HCT116 (cell line): ENCODE measurements at regions not wholly inside any gene's neighbourhood (a gene's known extent, or its start where the extent isn't known, plus 50 kb on each side); places are given as distances from the start of the nearest gene placed in this dataset.

ENCODE experiments used
- ATAC-seq: fragments of 200-7000 bp; cut with Tn5 transposase; 2 replicates; pipeline ENCODE4 v1.9.1; 2020; ENCODE audit warnings: mild to moderate bottlenecking, moderate library complexity
- BruUV-seq: library from RNA; stranded (reverse); fragments of 400-500 nt; replicated peaks from 2 replicates; lab custom pipeline; 2021; lab: Mats Ljungman, UMichigan
- CTCF ChIA-PET: fragments of 300-600 bp; sonication (Branson Sonifier 250); formaldehyde crosslinking; loops from one replicate; lab custom pipeline; 2021; ENCODE audit warnings: antibody characterized with exemption; lab: Charles Lee
- POLR2A ChIA-PET: fragments of 300-600, 350-600 bp; sonication (Branson Sonifier 250); formaldehyde crosslinking; loops from one replicate; lab custom pipeline; 2021; ENCODE audit warnings: antibody characterized with exemption; lab: Charles Lee
- RAD21 ChIA-PET, 2 experiments: fragments of 300-600 bp; sonication (Branson Sonifier 250); formaldehyde crosslinking; loops; one replicate each; lab custom pipeline; 2023; ENCODE audit warnings: low total read pairs in 2 of 2; ENCODE audit not compliant: uncharacterized antibody in 2 of 2, unreplicated experiment in 2 of 2, low non-redundant PET in 1 of 2; lab: Charles Lee
- DNase-seq: peaks from one replicate; pipeline ENCODE4 v3.0.0-alpha.2; 2010; ENCODE audit warnings: low read depth, low spot score
- H2AFZ ChIP-seq: fragments of 200-600 bp; shearing (Covaris generic), sonication (generic); 2 replicates; pipeline ENCODE4 v1.6.1; 2017; ENCODE audit warnings: low read depth, mixed run types, mixed read lengths, antibody characterized with exemption, low read length; ENCODE audit not compliant: poor library complexity, severe bottlenecking
- H3K27ac ChIP-seq: 2 replicates; pipeline ENCODE4 v1.5.1; 2012; ENCODE audit warnings: low read depth, low read length
- H3K27me3 ChIP-seq: fragments of 200-600 bp; sonication (generic); 2 replicates; pipeline ENCODE4 v1.6.1; 2016; ENCODE audit warnings: mixed run types, low read length, mixed read lengths; ENCODE audit not compliant: insufficient read depth
- H3K36me3 ChIP-seq, 2 experiments: fragments of 200-500 bp in 1 of 2; fragments of 200-600 bp in 1 of 2; sonication (Bioruptor generic) in 1 of 2; sonication (generic) in 1 of 2; 2 replicates each; pipeline versions ENCODE4 v1.5.1 to v1.6.1; 2014 to 2016; ENCODE audit warnings: low read length in 2 of 2, inconsistent platforms in 1 of 2, mixed read lengths in 1 of 2, mixed run types in 1 of 2; ENCODE audit not compliant: insufficient read depth in 2 of 2, control insufficient read depth in 1 of 2
- H3K4me1 ChIP-seq, 2 experiments: fragments of 200-600 bp in 1 of 2; sonication (generic) in 1 of 2; 2 replicates each; pipeline versions ENCODE4 v1.5.1 to v1.6.1; 2012 to 2017; ENCODE audit warnings: low read length in 2 of 2, inconsistent platforms in 1 of 2, mild to moderate bottlenecking in 1 of 2, mixed read lengths in 1 of 2, mixed run types in 1 of 2, moderate library complexity in 1 of 2; ENCODE audit not compliant: insufficient read depth in 2 of 2, control insufficient read depth in 1 of 2
- H3K4me2 ChIP-seq: fragments of 200-600 bp; sonication (generic); 2 replicates; pipeline ENCODE4 v1.6.1; 2017; ENCODE audit warnings: mixed run types, low read length, mixed read lengths
- H3K4me3 ChIP-seq, 2 experiments: fragments of 200-600 bp in 1 of 2; sonication (generic) in 1 of 2; replicated peaks in 1 of 2; 2 replicates each; pipeline ENCODE4 v1.5.1; 2011 to 2016; ENCODE audit warnings: low read length in 2 of 2, control low read depth in 1 of 2, low read depth in 1 of 2, mild to moderate bottlenecking in 1 of 2, mixed read lengths in 1 of 2, mixed run types in 1 of 2
- H3K79me2 ChIP-seq: fragments of 200-600 bp; sonication (generic); 2 replicates; pipeline ENCODE4 v1.6.1; 2017; ENCODE audit warnings: mild to moderate bottlenecking, mixed run types, low read length, moderate library complexity, mixed read lengths; ENCODE audit not compliant: insufficient read depth
- H3K9ac ChIP-seq: fragments of 200-600 bp; sonication (generic); 2 replicates; pipeline ENCODE4 v1.6.1; 2016; ENCODE audit warnings: low read length, mixed read lengths
- H3K9me2 ChIP-seq: fragments of 200-600 bp; sonication (generic), shearing (Covaris generic); 2 replicates; pipeline ENCODE4 v1.6.1; 2017; ENCODE audit warnings: mixed run types, mild to moderate bottlenecking, moderate library complexity; ENCODE audit not compliant: insufficient read depth
- H3K9me3 ChIP-seq, 2 experiments: fragments of 200-500 bp in 1 of 2; fragments of 200-600 bp in 1 of 2; sonication (Bioruptor generic) in 1 of 2; sonication (generic) in 1 of 2; 2 replicates each; pipeline ENCODE4 v1.6.1; 2014 to 2017; ENCODE audit warnings: low read length in 2 of 2, mixed read lengths in 2 of 2, inconsistent platforms in 1 of 2, low read depth in 1 of 2, mild to moderate bottlenecking in 1 of 2, mixed run types in 1 of 2, moderate library complexity in 1 of 2; ENCODE audit not compliant: control insufficient read depth in 1 of 2, insufficient read depth in 1 of 2
- H4K20me1 ChIP-seq: fragments of 200-600 bp; sonication (generic), shearing (Covaris generic); 2 replicates; pipeline ENCODE4 v1.6.1; 2017; ENCODE audit warnings: mixed run types, mild to moderate bottlenecking, moderate library complexity; ENCODE audit not compliant: insufficient read depth
- CBX3 ChIP-seq: IDR thresholded peaks from 2 replicates; pipeline ENCODE4 v1.6.1; 2012; ENCODE audit warnings: low read depth
- CEBPB ChIP-seq: IDR thresholded peaks from 2 replicates; pipeline ENCODE4 v1.6.1; 2012; ENCODE audit warnings: low read depth
- ELF1 ChIP-seq: IDR thresholded peaks from 2 replicates; pipeline ENCODE4 v1.6.1; 2012; ENCODE audit warnings: low read depth, borderline replicate concordance
- EZH2 ChIP-seq: fragments of 200-600 bp; sonication (generic); IDR thresholded peaks from 2 replicates; pipeline ENCODE4 v1.6.1; 2017; ENCODE audit warnings: antibody characterized with exemption, mixed run types
- EZH2phosphoT487 ChIP-seq: fragments of 200-600 bp; IDR thresholded peaks from 2 replicates; pipeline ENCODE4 v1.6.1; 2018; ENCODE audit warnings: antibody characterized with exemption, borderline replicate concordance
- FOSL1 ChIP-seq: IDR thresholded peaks from 2 replicates; pipeline ENCODE4 v1.6.1; 2012; ENCODE audit warnings: low read depth
- JUND ChIP-seq: IDR thresholded peaks from 2 replicates; pipeline ENCODE4 v1.6.1; 2012
- SIN3A ChIP-seq: IDR thresholded peaks from 2 replicates; pipeline ENCODE4 v1.6.1; 2012; ENCODE audit warnings: low read depth
- SP1 ChIP-seq: IDR thresholded peaks from 2 replicates; pipeline ENCODE4 v1.6.1; 2012; ENCODE audit warnings: low read depth
- SRF ChIP-seq: IDR thresholded peaks from 2 replicates; pipeline ENCODE4 v1.6.1; 2012; ENCODE audit warnings: low read depth
- TCF7L2 ChIP-seq: IDR thresholded peaks from 2 replicates; pipeline ENCODE4 v1.7.0; 2011; ENCODE audit warnings: borderline replicate concordance, inconsistent platforms; ENCODE audit not compliant: insufficient read depth, insufficient read length; ENCODE audit errors: extremely low read depth
- ZNF274 ChIP-seq: fragments of 200-500 bp; sonication (Bioruptor generic); IDR thresholded peaks from 2 replicates; pipeline ENCODE4 v1.6.1; 2014; ENCODE audit warnings: mild to moderate bottlenecking, low read depth, low read length, inconsistent platforms
- intact Hi-C: fragments of 100-400 bp; cut with micrococcal nuclease; formaldehyde crosslinking; loops from 2 replicates; pipeline ENCODE4 v1.10.0; 2022
- TF ChIP-seq, protein P1 (sequence below): IDR thresholded peaks from 2 replicates; pipeline ENCODE4 v1.6.1; 2012
- TF ChIP-seq, protein P2 (sequence below): IDR thresholded peaks from 2 replicates; pipeline ENCODE4 v1.6.1; 2012
- TF ChIP-seq, protein P3 (sequence below): IDR thresholded peaks from 2 replicates; pipeline ENCODE4 v1.6.1; 2011; ENCODE audit warnings: mild to moderate bottlenecking, low read length, moderate library complexity; ENCODE audit not compliant: insufficient replicate concordance; ENCODE audit errors: extremely low read depth
- TF ChIP-seq, protein P4 (sequence below), 3 experiments: fragments of 200-600 bp in 1 of 3; sonication (generic) in 1 of 3; IDR thresholded peaks in 2 of 3; conservative IDR thresholded peaks in 1 of 3; 2 replicates each; pipeline ENCODE4 v1.5.1; 2012 to 2017; ENCODE audit warnings: low read depth in 2 of 3, low read length in 2 of 3, antibody characterized with exemption in 1 of 3, borderline replicate concordance in 1 of 3, control low read depth in 1 of 3, mild to moderate bottlenecking in 1 of 3, mixed read lengths in 1 of 3, mixed run types in 1 of 3, moderate library complexity in 1 of 3; ENCODE audit not compliant: insufficient read depth in 1 of 3

DNA sequence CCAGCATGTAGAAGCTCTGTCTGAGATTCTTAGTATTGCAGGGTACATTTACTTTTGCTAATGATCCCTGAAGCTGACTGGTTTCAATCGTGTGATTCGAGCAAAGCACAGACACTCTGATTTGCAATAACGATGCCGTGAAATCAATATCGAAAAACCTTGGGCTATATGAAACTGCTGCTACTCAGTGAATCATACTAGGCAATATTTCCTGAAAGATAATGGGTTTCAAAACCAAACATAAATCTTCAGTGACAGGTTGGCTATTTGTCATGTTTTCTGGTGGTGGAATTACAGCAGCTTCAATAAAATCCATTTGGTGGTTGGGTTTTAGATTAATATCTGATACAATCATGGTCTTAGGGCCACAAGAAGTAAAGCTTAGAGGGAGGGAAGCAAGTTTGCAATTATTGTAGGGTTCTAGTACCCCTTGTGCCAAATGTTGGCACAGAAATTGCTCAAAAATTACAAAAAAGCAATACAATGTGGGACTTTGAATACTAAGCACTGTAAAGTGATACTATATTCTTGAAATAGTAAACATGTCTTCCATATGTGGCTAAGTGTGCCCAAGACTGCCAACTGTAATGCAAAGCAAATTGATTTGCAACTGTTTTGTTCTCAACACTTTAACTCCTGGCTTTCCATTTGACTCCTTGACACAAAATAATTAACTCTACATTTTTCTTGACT lies 112.4 kb upstream of the JAZF1 start:
- no peak for TF ChIP-seq ELF1
- TF ChIP-seq FOSL1, result peak; percentile 11; the same call in 1 of the 2 replicates
- TF ChIP-seq SIN3A, result no peak
- peak; percentile 37; the same call in 1 of the 2 replicates for TF ChIP-seq JUND
- TF ChIP-seq, protein P1, sequence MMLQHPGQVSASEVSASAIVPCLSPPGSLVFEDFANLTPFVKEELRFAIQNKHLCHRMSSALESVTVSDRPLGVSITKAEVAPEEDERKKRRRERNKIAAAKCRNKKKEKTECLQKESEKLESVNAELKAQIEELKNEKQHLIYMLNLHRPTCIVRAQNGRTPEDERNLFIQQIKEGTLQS, result no peak
- TF ChIP-seq CEBPB, result no peak; the same call in 1 of the 2 replicates
- ChIA-PET POLR2A (no interaction called here), RAD21 (no interaction called here), CTCF (interaction anchor here (1.1 kb wide), 1 partner anchor 9 kb away, joined by 3 read pairs; no protein-coding TSS in a partner anchor)
- ATAC-seq (peak; percentile 30), DNase-seq (no peak)
- Histone ChIP-seq H3K9me2 (no peaks in the 10 kb centered on the region), H3K4me1 (peaks cover 20 to 22% of the 10 kb centered on the region in 2 experiments), H4K20me1 (no peaks in the 10 kb centered on the region), H3K4me2 (peak overlapping the region; percentile 62), H3K27me3 (no peaks in the 10 kb centered on the region), H3K79me2 (no peaks in the 10 kb centered on the region), H3K9me3 (no peaks in the 10 kb centered on the region), H3K9ac (no peak overlapping the region), H3K4me3 (peak overlapping the region in 1 of 2 experiments; percentile 9; a peak in 1 of 4 replicates), H2AFZ (peak overlapping the region; percentile 52), H3K36me3 (no peaks in the 10 kb centered on the region), H3K27ac (peak overlapping the region; percentile 64; the same call in 1 of the 2 replicates)
- BruUV-seq, result no TSS peak
- intact Hi-C loops, result no loop called here

DNA sequence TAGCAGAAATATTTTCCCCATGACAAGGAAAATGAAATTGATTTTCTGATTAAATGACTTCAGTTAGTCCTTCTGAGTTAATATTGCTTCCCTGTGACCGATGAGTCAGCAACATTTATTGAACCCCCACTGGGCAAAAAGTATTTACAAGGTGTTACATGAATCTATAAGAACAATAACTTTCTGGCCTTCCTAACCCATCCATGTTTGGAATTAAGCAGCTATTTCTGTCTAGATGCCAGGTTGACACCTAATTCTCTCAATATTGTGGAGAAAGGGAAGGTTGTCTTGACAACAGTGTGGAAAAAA lies 112.9 kb upstream of the JAZF1 start:
- H3K27ac ChIP-seq, result peak overlapping the region; percentile 64; the same call in 1 of the 2 replicates
- no peaks in the 10 kb centered on the region for H3K36me3 ChIP-seq
- RAD21 ChIA-PET, result no interaction called here
- POLR2A ChIA-PET, result no interaction called here
- no peak overlapping the region for H3K9ac ChIP-seq
- peak overlapping the region in 1 of 2 experiments; percentile 9; a peak in 1 of 4 replicates for H3K4me3 ChIP-seq
- DNase-seq (peak; percentile 68), ATAC-seq (peak; percentile 73)
- CTCF ChIA-PET, result interaction anchor here (1.1 kb wide), 1 partner anchor 8 kb away, joined by 3 read pairs; no protein-coding TSS in a partner anchor
- no TSS peak for BruUV-seq
- intact Hi-C loops, result no loop called here
- no peaks in the 10 kb centered on the region for H3K79me2 ChIP-seq
- no peaks in the 10 kb centered on the region for H3K9me2 ChIP-seq
- peak overlapping the region; percentile 62 for H3K4me2 ChIP-seq
- no peaks in the 10 kb centered on the region for H3K9me3 ChIP-seq
- no peaks in the 10 kb centered on the region for H4K20me1 ChIP-seq
- H3K27me3 ChIP-seq, result no peaks in the 10 kb centered on the region
- H3K4me1 ChIP-seq, result peaks cover 20 to 22% of the 10 kb centered on the region in 2 experiments
- H2AFZ ChIP-seq, result peak overlapping the region; percentile 52
- TF ChIP-seq CBX3 (0 out of 2 replicates have a peak, but pooled peaks have one; percentile 42), EZH2 (no peak), SRF (peak; percentile 18; the same call in 1 of the 2 replicates), TCF7L2 (no peak), SP1 (peak; percentile 69), ZNF274 (no peak), JUND (peak; percentile 72), EZH2phosphoT487 (no peak), ELF1 (no peak)
- TF ChIP-seq, protein P2, sequence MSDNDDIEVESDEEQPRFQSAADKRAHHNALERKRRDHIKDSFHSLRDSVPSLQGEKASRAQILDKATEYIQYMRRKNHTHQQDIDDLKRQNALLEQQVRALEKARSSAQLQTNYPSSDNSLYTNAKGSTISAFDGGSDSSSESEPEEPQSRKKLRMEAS, result no peak
- TF ChIP-seq, protein P3, sequence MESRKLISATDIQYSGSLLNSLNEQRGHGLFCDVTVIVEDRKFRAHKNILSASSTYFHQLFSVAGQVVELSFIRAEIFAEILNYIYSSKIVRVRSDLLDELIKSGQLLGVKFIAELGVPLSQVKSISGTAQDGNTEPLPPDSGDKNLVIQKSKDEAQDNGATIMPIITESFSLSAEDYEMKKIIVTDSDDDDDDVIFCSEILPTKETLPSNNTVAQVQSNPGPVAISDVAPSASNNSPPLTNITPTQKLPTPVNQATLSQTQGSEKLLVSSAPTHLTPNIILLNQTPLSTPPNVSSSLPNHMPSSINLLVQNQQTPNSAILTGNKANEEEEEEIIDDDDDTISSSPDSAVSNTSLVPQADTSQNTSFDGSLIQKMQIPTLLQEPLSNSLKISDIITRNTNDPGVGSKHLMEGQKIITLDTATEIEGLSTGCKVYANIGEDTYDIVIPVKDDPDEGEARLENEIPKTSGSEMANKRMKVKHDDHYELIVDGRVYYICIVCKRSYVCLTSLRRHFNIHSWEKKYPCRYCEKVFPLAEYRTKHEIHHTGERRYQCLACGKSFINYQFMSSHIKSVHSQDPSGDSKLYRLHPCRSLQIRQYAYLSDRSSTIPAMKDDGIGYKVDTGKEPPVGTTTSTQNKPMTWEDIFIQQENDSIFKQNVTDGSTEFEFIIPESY, result no peak
- TF ChIP-seq, protein P4, sequence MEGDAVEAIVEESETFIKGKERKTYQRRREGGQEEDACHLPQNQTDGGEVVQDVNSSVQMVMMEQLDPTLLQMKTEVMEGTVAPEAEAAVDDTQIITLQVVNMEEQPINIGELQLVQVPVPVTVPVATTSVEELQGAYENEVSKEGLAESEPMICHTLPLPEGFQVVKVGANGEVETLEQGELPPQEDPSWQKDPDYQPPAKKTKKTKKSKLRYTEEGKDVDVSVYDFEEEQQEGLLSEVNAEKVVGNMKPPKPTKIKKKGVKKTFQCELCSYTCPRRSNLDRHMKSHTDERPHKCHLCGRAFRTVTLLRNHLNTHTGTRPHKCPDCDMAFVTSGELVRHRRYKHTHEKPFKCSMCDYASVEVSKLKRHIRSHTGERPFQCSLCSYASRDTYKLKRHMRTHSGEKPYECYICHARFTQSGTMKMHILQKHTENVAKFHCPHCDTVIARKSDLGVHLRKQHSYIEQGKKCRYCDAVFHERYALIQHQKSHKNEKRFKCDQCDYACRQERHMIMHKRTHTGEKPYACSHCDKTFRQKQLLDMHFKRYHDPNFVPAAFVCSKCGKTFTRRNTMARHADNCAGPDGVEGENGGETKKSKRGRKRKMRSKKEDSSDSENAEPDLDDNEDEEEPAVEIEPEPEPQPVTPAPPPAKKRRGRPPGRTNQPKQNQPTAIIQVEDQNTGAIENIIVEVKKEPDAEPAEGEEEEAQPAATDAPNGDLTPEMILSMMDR (IDR thresholded peaks at IDR 0.05 in 2 of 3, conservative IDR thresholded peaks at IDR 0.05 in 1 of 3; ENCODE audit: borderline replicate concordance in 1 of 3, insufficient read depth in 1 of 3, low read depth in 2 of 3, low read length in 2 of 3), result no peak
